Activated CD8-positive, alpha-beta T cell treated with anti-CD3 and anti-CD28 coated beads, Interleukin-2, amount 10 ng/mL, durations not matched to agents 7 days and 5 days (primary cell): ENCODE measurements at regions not wholly inside any gene's neighbourhood (a gene's known extent, or its start where the extent isn't known, plus 50 kb on each side); places are given as distances from the start of the nearest gene placed in this dataset.

Source experiments
- ATAC-seq: fragments of 150-1000 bp; cut with Tn5 transposase; one replicate; pipeline ENCODE4 v1.10.0; 2021; ENCODE audit warnings: moderate library complexity
- CTCF ChIA-PET: fragments of 350-600 bp; sonication (Branson Sonifier 250); formaldehyde crosslinking; loops from one replicate; lab custom pipeline; 2021; ENCODE audit warnings: antibody characterized with exemption; lab: Charles Lee
- POLR2A ChIA-PET: fragments of 350-600 bp; sonication (Branson Sonifier 250); formaldehyde crosslinking; loops from one replicate; lab custom pipeline; 2021; ENCODE audit warnings: antibody characterized with exemption; lab: Charles Lee
- DNase-seq: peaks from one replicate; pipeline ENCODE4 v3.0.0-alpha.2; 2020
- H3K27ac Mint-ChIP-seq: one replicate; pipeline ENCODE4 v1.8.0; 2021; ENCODE audit warnings: mild to moderate bottlenecking, mixed read lengths
- H3K27me3 Mint-ChIP-seq: one replicate; pipeline ENCODE4 v1.8.0; 2021; ENCODE audit warnings: low read depth, mixed read lengths
- H3K36me3 Mint-ChIP-seq: one replicate; pipeline ENCODE4 v1.8.0; 2021; ENCODE audit warnings: low read depth, mixed read lengths
- H3K4me1 Mint-ChIP-seq: one replicate; pipeline ENCODE4 v1.8.0; 2021; ENCODE audit warnings: low read depth, mixed read lengths
- H3K4me3 Mint-ChIP-seq: one replicate; pipeline ENCODE4 v1.8.0; 2021; ENCODE audit warnings: mild to moderate bottlenecking, mixed read lengths
- H3K9me3 Mint-ChIP-seq: one replicate; pipeline ENCODE4 v1.8.0; 2022; ENCODE audit warnings: mixed read lengths; ENCODE audit not compliant: insufficient read depth

- DNase-seq = no peak
- Mint-ChIP-seq H3K4me3 (no peak overlapping the region), H3K4me1 (no peaks in the 10 kb centered on the region), H3K27ac (no peak overlapping the region), H3K27me3 (no peaks in the 10 kb centered on the region), H3K36me3 (no peaks in the 10 kb centered on the region), H3K9me3 (no peaks in the 10 kb centered on the region)
- CTCF ChIA-PET = no interaction called here
- POLR2A ChIA-PET = no interaction called here
- ATAC-seq = no peak
Measured at GRCh38 chr16:9399573-9399972, 308.1 kb downstream of the HAPSTR1 start.

GRCh38 chr16:9401173-9401572, 309.7 kb downstream of the HAPSTR1 start:
- DNase-seq = no peak
- Mint-ChIP-seq H3K36me3 (no peaks in the 10 kb centered on the region), H3K27ac (no peak overlapping the region), H3K27me3 (no peaks in the 10 kb centered on the region), H3K4me3 (no peak overlapping the region), H3K4me1 (no peaks in the 10 kb centered on the region), H3K9me3 (no peaks in the 10 kb centered on the region)
- ChIA-PET POLR2A (no interaction called here), CTCF (no interaction called here)
- no peak for ATAC-seq

GRCh38 chr16:9402293-9402860, 310.9 kb downstream of the HAPSTR1 start:
- ChIA-PET POLR2A (no interaction called here), CTCF (no interaction called here)
- no peak for DNase-seq
- Mint-ChIP-seq H3K36me3 (no peaks in the 10 kb centered on the region), H3K27ac (no peak overlapping the region), H3K4me3 (no peak overlapping the region), H3K27me3 (no peaks in the 10 kb centered on the region), H3K9me3 (no peaks in the 10 kb centered on the region), H3K4me1 (no peaks in the 10 kb centered on the region)
- no peak for ATAC-seq

GRCh38 chr16:9404811-9405210, 313.4 kb downstream of the HAPSTR1 start:
- H3K4me1 Mint-ChIP-seq = no peaks in the 10 kb centered on the region
- CTCF ChIA-PET = no interaction called here
- ATAC-seq = no peak
- POLR2A ChIA-PET = no interaction called here
- H3K4me3 Mint-ChIP-seq = no peak overlapping the region
- H3K9me3 Mint-ChIP-seq = no peaks in the 10 kb centered on the region
- DNase-seq = no peak
- no peaks in the 10 kb centered on the region for H3K27me3 Mint-ChIP-seq
- H3K27ac Mint-ChIP-seq = no peak overlapping the region
- no peaks in the 10 kb centered on the region for H3K36me3 Mint-ChIP-seq

- Mint-ChIP-seq H3K9me3 (no peaks in the 10 kb centered on the region), H3K27ac (no peak overlapping the region), H3K36me3 (no peaks in the 10 kb centered on the region), H3K4me1 (no peaks in the 10 kb centered on the region), H3K27me3 (no peaks in the 10 kb centered on the region), H3K4me3 (no peak overlapping the region)
- no peak for DNase-seq
- no peak for ATAC-seq
- POLR2A ChIA-PET = no interaction called here
- CTCF ChIA-PET = no interaction called here
Measured at GRCh38 chr16:9406038-9406712, 314.7 kb downstream of the HAPSTR1 start.

GRCh38 chr16:9407206-9407758, 315.8 kb downstream of the HAPSTR1 start:
- Mint-ChIP-seq H3K27ac (no peak overlapping the region), H3K36me3 (no peaks in the 10 kb centered on the region), H3K9me3 (no peaks in the 10 kb centered on the region), H3K4me3 (no peak overlapping the region), H3K27me3 (no peaks in the 10 kb centered on the region), H3K4me1 (no peaks in the 10 kb centered on the region)
- ChIA-PET CTCF (no interaction called here), POLR2A (no interaction called here)
- no peak for ATAC-seq
- no peak for DNase-seq

- ATAC-seq = no peak
- Mint-ChIP-seq H3K9me3 (no peaks in the 10 kb centered on the region), H3K27ac (no peak overlapping the region), H3K4me1 (no peaks in the 10 kb centered on the region), H3K36me3 (no peaks in the 10 kb centered on the region), H3K27me3 (no peaks in the 10 kb centered on the region), H3K4me3 (no peak overlapping the region)
- ChIA-PET POLR2A (no interaction called here), CTCF (no interaction called here)
- no peak for DNase-seq
Measured at GRCh38 chr16:9408297-9408878, 316.9 kb downstream of the HAPSTR1 start.

GRCh38 chr16:9409560-9410493, 318.4 kb downstream of the HAPSTR1 start:
- no peak overlapping the region for H3K4me3 Mint-ChIP-seq
- CTCF ChIA-PET = no interaction called here
- ATAC-seq = no peak
- POLR2A ChIA-PET = no interaction called here
- H3K9me3 Mint-ChIP-seq = no peaks in the 10 kb centered on the region
- no peak for DNase-seq
- H3K36me3 Mint-ChIP-seq = no peaks in the 10 kb centered on the region
- H3K4me1 Mint-ChIP-seq = no peaks in the 10 kb centered on the region
- H3K27ac Mint-ChIP-seq = no peak overlapping the region
- no peaks in the 10 kb centered on the region for H3K27me3 Mint-ChIP-seq

GRCh38 chr16:9411426-9411825, 320.0 kb downstream of the HAPSTR1 start:
- ATAC-seq (no peak), DNase-seq (no peak)
- ChIA-PET POLR2A (no interaction called here), CTCF (no interaction called here)
- Mint-ChIP-seq H3K4me1 (no peaks in the 10 kb centered on the region), H3K9me3 (no peaks in the 10 kb centered on the region), H3K36me3 (no peaks in the 10 kb centered on the region), H3K27me3 (no peaks in the 10 kb centered on the region), H3K27ac (no peak overlapping the region), H3K4me3 (no peak overlapping the region)

GRCh38 chr16:9412031-9412914, 320.8 kb downstream of the HAPSTR1 start:
- no peak overlapping the region for H3K4me3 Mint-ChIP-seq

GRCh38 chr16:9412915-9413264, 321.4 kb downstream of the HAPSTR1 start:
- no peak for ATAC-seq
- H3K4me1 Mint-ChIP-seq = no peaks in the 10 kb centered on the region
- H3K9me3 Mint-ChIP-seq = no peaks in the 10 kb centered on the region
- H3K27me3 Mint-ChIP-seq = no peaks in the 10 kb centered on the region
- ChIA-PET CTCF (no interaction called here), POLR2A (no interaction called here)
- H3K27ac Mint-ChIP-seq = no peak overlapping the region
- no peak overlapping the region for H3K4me3 Mint-ChIP-seq
- H3K36me3 Mint-ChIP-seq = no peaks in the 10 kb centered on the region
- DNase-seq = no peak

More at GRCh38 chr16:9412031-9412914, 320.8 kb downstream of the HAPSTR1 start:
- Mint-ChIP-seq H3K9me3 (no peaks in the 10 kb centered on the region), H3K4me1 (no peaks in the 10 kb centered on the region), H3K36me3 (no peaks in the 10 kb centered on the region), H3K27me3 (no peaks in the 10 kb centered on the region), H3K27ac (no peak overlapping the region)
- DNase-seq (no peak), ATAC-seq (no peak)
- ChIA-PET POLR2A (no interaction called here), CTCF (no interaction called here)
